Astrocyte (in vitro differentiated cells and primary cell): ENCODE measurements at regions not wholly inside any gene's neighbourhood (a gene's known extent, or its start where the extent isn't known, plus 50 kb on each side); places are given as distances from the start of the nearest gene placed in this dataset.
"Not testable (repeated sequence)": the region's sequence is repeated elsewhere in the genome, so short reads cannot be mapped to it uniquely, and the experiment has no call there.

ENCODE experiments used
- DNase-seq: peaks from one replicate; pipeline ENCODE4 v3.0.0-alpha.2; 2010; ENCODE audit warnings: low read depth
- FAIRE-seq: peaks from 2 replicates; lab custom pipeline; 2011; peaks lifted over from hg19 to GRCh38; lab: Jason Lieb, UNC
- H2AFZ ChIP-seq: 2 replicates; pipeline ENCODE4 v1.6.0; 2012; ENCODE audit warnings: low read depth, low read length, inconsistent platforms
- H3K27ac ChIP-seq: 2 replicates; pipeline ENCODE4 v1.5.1; 2011; ENCODE audit warnings: low read depth, low read length, inconsistent platforms
- H3K27me3 ChIP-seq: 2 replicates; pipeline ENCODE4 v1.6.0; 2011; ENCODE audit warnings: low read length, inconsistent platforms; ENCODE audit not compliant: insufficient read depth
- H3K36me3 ChIP-seq: 2 replicates; pipeline ENCODE4 v1.5.1; 2011; ENCODE audit warnings: low read length, inconsistent platforms; ENCODE audit not compliant: insufficient read depth
- H3K4me1 ChIP-seq: 2 replicates; pipeline ENCODE4 v1.5.1; 2011; ENCODE audit warnings: low read length, inconsistent platforms; ENCODE audit not compliant: insufficient read depth
- H3K4me2 ChIP-seq: 2 replicates; pipeline ENCODE4 v1.6.0; 2012; ENCODE audit warnings: low read length, inconsistent platforms
- H3K4me3 ChIP-seq: 2 replicates; pipeline ENCODE4 v1.5.1; 2011; ENCODE audit warnings: low read depth, mild to moderate bottlenecking, low read length, inconsistent platforms; ENCODE audit not compliant: insufficient read depth
- H3K79me2 ChIP-seq: 2 replicates; pipeline ENCODE4 v1.6.0; 2012; ENCODE audit warnings: mild to moderate bottlenecking, low read length, inconsistent platforms; ENCODE audit not compliant: insufficient read depth
- H3K9ac ChIP-seq: 2 replicates; pipeline ENCODE4 v1.6.0; 2012; ENCODE audit warnings: mild to moderate bottlenecking, low read length, inconsistent platforms
- H3K9me3 ChIP-seq: 2 replicates; pipeline ENCODE4 v1.5.1; 2012; ENCODE audit warnings: low read depth, mild to moderate bottlenecking, low read length, inconsistent platforms; ENCODE audit not compliant: insufficient read depth
- H4K20me1 ChIP-seq: 2 replicates; pipeline ENCODE4 v1.6.0; 2012; ENCODE audit warnings: low read length, inconsistent platforms; ENCODE audit not compliant: insufficient read depth
- H3K27ac Mint-ChIP-seq: one replicate; pipeline ENCODE4 v1.8.0; 2021; ENCODE audit warnings: mild to moderate bottlenecking, mixed read lengths; ENCODE audit not compliant: unreplicated experiment
- H3K27me3 Mint-ChIP-seq: one replicate; pipeline ENCODE4 v1.8.0; 2021; ENCODE audit warnings: low read depth, mixed read lengths; ENCODE audit not compliant: unreplicated experiment
- H3K36me3 Mint-ChIP-seq: one replicate; pipeline ENCODE4 v1.8.0; 2021; ENCODE audit warnings: low read depth, mixed read lengths; ENCODE audit not compliant: unreplicated experiment
- H3K4me1 Mint-ChIP-seq: one replicate; pipeline ENCODE4 v1.8.0; 2021; ENCODE audit warnings: low read depth, mixed read lengths; ENCODE audit not compliant: unreplicated experiment
- H3K4me3 Mint-ChIP-seq: one replicate; pipeline ENCODE4 v1.8.0; 2021; ENCODE audit warnings: mild to moderate bottlenecking, moderate library complexity, mixed read lengths; ENCODE audit not compliant: unreplicated experiment
- H3K9me3 Mint-ChIP-seq: one replicate; pipeline ENCODE4 v1.8.0; 2021; ENCODE audit warnings: mild to moderate bottlenecking, mixed read lengths; ENCODE audit not compliant: unreplicated experiment
- CTCF ChIP-seq: IDR thresholded peaks from 2 replicates; pipeline ENCODE4 v1.5.1; 2011; ENCODE audit warnings: low read depth, mild to moderate bottlenecking, inconsistent platforms, low read length, moderate library complexity; ENCODE audit not compliant: insufficient read depth
- EZH2 ChIP-seq: IDR thresholded peaks from 2 replicates; pipeline ENCODE4 v1.6.1; 2012; ENCODE audit warnings: mild to moderate bottlenecking, low read length, inconsistent platforms; ENCODE audit not compliant: insufficient read depth

GRCh38 chr14:85187521-85187920, 342.4 kb upstream of the FLRT2 start:
- no peaks in the 10 kb centered on the region for H3K79me2 ChIP-seq
- Mint-ChIP-seq H3K9me3 (no peaks in the 10 kb centered on the region), H3K27ac (no peak overlapping the region), H3K4me1 (no peaks in the 10 kb centered on the region), H3K4me3 (no peak overlapping the region), H3K36me3 (no peaks in the 10 kb centered on the region), H3K27me3 (peaks cover 2% of the 10 kb centered on the region)
- H3K9ac ChIP-seq: no peak overlapping the region
- TF ChIP-seq CTCF (no peak), EZH2 (no peak)
- no peaks in the 10 kb centered on the region for H3K9me3 ChIP-seq
- no peak overlapping the region for H3K4me2 ChIP-seq
- no peaks in the 10 kb centered on the region for H3K27me3 ChIP-seq
- no peaks in the 10 kb centered on the region for H4K20me1 ChIP-seq
- H3K4me3 ChIP-seq: no peak overlapping the region
- H3K4me1 ChIP-seq: no peaks in the 10 kb centered on the region
- FAIRE-seq: no peak
- no peaks in the 10 kb centered on the region for H3K36me3 ChIP-seq
- H3K27ac ChIP-seq: no peak overlapping the region
- no peak for DNase-seq
- H2AFZ ChIP-seq: no peak overlapping the region

- H2AFZ ChIP-seq: no peak overlapping the region
- H3K4me1 Mint-ChIP-seq: no peaks in the 10 kb centered on the region
- H3K4me3 ChIP-seq: no peak overlapping the region
- peaks cover under 1% of the 10 kb centered on the region for H3K27me3 Mint-ChIP-seq
- no peaks in the 10 kb centered on the region for H3K79me2 ChIP-seq
- no peak overlapping the region for H3K9ac ChIP-seq
- H4K20me1 ChIP-seq: no peaks in the 10 kb centered on the region
- no peaks in the 10 kb centered on the region for H3K9me3 Mint-ChIP-seq
- no peaks in the 10 kb centered on the region for H3K36me3 ChIP-seq
- H3K27ac ChIP-seq: no peak overlapping the region
- DNase-seq (no peak), FAIRE-seq (no peak)
- H3K4me1 ChIP-seq: no peaks in the 10 kb centered on the region
- H3K9me3 ChIP-seq: no peaks in the 10 kb centered on the region
- no peaks in the 10 kb centered on the region for H3K36me3 Mint-ChIP-seq
- no peak overlapping the region for H3K27ac Mint-ChIP-seq
- no peak overlapping the region for H3K4me2 ChIP-seq
- H3K27me3 ChIP-seq: no peaks in the 10 kb centered on the region
- H3K4me3 Mint-ChIP-seq: no peak overlapping the region
- no peak for TF ChIP-seq CTCF
- no peak for TF ChIP-seq EZH2
Observed at GRCh38 chr14:85188836-85189235, 341.1 kb upstream of the FLRT2 start.

GRCh38 chr14:85189253-85189652, 340.7 kb upstream of the FLRT2 start:
- H3K4me3 Mint-ChIP-seq: not testable (repeated sequence)

More at GRCh38 chr14:85189253-85189652, 340.7 kb upstream of the FLRT2 start:
- peak; percentile 73 for FAIRE-seq
- H3K4me1 Mint-ChIP-seq, H4K20me1 ChIP-seq, DNase-seq, H3K79me2 ChIP-seq, H3K27ac ChIP-seq, H3K9me3 Mint-ChIP-seq, H3K4me1 ChIP-seq, H3K9ac ChIP-seq, H3K27ac Mint-ChIP-seq, H2AFZ ChIP-seq, H3K27me3 Mint-ChIP-seq, H3K4me2 ChIP-seq, H3K36me3 Mint-ChIP-seq, H3K36me3 ChIP-seq, H3K27me3 ChIP-seq, H3K9me3 ChIP-seq, H3K4me3 ChIP-seq: not testable (repeated sequence)
